ENCODE measurements at regions not wholly inside any gene's neighbourhood (a gene's known extent, or its start where the extent isn't known, plus 50 kb on each side); places are given as distances from the start of the nearest gene placed in this dataset.

- TF ChIP-seq, protein P1, sequence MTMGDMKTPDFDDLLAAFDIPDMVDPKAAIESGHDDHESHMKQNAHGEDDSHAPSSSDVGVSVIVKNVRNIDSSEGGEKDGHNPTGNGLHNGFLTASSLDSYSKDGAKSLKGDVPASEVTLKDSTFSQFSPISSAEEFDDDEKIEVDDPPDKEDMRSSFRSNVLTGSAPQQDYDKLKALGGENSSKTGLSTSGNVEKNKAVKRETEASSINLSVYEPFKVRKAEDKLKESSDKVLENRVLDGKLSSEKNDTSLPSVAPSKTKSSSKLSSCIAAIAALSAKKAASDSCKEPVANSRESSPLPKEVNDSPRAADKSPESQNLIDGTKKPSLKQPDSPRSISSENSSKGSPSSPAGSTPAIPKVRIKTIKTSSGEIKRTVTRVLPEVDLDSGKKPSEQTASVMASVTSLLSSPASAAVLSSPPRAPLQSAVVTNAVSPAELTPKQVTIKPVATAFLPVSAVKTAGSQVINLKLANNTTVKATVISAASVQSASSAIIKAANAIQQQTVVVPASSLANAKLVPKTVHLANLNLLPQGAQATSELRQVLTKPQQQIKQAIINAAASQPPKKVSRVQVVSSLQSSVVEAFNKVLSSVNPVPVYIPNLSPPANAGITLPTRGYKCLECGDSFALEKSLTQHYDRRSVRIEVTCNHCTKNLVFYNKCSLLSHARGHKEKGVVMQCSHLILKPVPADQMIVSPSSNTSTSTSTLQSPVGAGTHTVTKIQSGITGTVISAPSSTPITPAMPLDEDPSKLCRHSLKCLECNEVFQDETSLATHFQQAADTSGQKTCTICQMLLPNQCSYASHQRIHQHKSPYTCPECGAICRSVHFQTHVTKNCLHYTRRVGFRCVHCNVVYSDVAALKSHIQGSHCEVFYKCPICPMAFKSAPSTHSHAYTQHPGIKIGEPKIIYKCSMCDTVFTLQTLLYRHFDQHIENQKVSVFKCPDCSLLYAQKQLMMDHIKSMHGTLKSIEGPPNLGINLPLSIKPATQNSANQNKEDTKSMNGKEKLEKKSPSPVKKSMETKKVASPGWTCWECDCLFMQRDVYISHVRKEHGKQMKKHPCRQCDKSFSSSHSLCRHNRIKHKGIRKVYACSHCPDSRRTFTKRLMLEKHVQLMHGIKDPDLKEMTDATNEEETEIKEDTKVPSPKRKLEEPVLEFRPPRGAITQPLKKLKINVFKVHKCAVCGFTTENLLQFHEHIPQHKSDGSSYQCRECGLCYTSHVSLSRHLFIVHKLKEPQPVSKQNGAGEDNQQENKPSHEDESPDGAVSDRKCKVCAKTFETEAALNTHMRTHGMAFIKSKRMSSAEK (CRISPR knock-in tag; IDR thresholded peaks at IDR 0.05; ENCODE audit: borderline replicate concordance), result no peak
- TF ChIP-seq, protein P2, sequence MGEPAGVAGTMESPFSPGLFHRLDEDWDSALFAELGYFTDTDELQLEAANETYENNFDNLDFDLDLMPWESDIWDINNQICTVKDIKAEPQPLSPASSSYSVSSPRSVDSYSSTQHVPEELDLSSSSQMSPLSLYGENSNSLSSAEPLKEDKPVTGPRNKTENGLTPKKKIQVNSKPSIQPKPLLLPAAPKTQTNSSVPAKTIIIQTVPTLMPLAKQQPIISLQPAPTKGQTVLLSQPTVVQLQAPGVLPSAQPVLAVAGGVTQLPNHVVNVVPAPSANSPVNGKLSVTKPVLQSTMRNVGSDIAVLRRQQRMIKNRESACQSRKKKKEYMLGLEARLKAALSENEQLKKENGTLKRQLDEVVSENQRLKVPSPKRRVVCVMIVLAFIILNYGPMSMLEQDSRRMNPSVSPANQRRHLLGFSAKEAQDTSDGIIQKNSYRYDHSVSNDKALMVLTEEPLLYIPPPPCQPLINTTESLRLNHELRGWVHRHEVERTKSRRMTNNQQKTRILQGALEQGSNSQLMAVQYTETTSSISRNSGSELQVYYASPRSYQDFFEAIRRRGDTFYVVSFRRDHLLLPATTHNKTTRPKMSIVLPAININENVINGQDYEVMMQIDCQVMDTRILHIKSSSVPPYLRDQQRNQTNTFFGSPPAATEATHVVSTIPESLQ (CRISPR knock-in tag; IDR thresholded peaks at IDR 0.05), result no peak
- TF ChIP-seq ZNF317 (CRISPR knock-in tag; IDR thresholded peaks at IDR 0.05; ENCODE audit: borderline replicate concordance, low read depth) (no peak), NFE2L1 (CRISPR knock-in tag; IDR thresholded peaks at IDR 0.05) (no peak), ZNF416 (CRISPR knock-in tag; IDR thresholded peaks at IDR 0.05) (no peak), ZNF138 (CRISPR knock-in tag; conservative IDR thresholded peaks at IDR 0.05) (no peak), KAT7 (CRISPR knock-in tag; IDR thresholded peaks at IDR 0.05; ENCODE audit: borderline replicate concordance) (no peak), OVOL2 (CRISPR knock-in tag; IDR thresholded peaks at IDR 0.05; ENCODE audit: borderline replicate concordance) (no peak), ETV6 (CRISPR knock-in tag; IDR thresholded peaks at IDR 0.05) (no peak), ZNF219 (CRISPR knock-in tag; IDR thresholded peaks at IDR 0.05; ENCODE audit: borderline replicate concordance) (no peak), E2F4 (CRISPR knock-in tag; IDR thresholded peaks at IDR 0.05; ENCODE audit: borderline replicate concordance, low read depth) (no peak)
- TF ChIP-seq, protein P3, sequence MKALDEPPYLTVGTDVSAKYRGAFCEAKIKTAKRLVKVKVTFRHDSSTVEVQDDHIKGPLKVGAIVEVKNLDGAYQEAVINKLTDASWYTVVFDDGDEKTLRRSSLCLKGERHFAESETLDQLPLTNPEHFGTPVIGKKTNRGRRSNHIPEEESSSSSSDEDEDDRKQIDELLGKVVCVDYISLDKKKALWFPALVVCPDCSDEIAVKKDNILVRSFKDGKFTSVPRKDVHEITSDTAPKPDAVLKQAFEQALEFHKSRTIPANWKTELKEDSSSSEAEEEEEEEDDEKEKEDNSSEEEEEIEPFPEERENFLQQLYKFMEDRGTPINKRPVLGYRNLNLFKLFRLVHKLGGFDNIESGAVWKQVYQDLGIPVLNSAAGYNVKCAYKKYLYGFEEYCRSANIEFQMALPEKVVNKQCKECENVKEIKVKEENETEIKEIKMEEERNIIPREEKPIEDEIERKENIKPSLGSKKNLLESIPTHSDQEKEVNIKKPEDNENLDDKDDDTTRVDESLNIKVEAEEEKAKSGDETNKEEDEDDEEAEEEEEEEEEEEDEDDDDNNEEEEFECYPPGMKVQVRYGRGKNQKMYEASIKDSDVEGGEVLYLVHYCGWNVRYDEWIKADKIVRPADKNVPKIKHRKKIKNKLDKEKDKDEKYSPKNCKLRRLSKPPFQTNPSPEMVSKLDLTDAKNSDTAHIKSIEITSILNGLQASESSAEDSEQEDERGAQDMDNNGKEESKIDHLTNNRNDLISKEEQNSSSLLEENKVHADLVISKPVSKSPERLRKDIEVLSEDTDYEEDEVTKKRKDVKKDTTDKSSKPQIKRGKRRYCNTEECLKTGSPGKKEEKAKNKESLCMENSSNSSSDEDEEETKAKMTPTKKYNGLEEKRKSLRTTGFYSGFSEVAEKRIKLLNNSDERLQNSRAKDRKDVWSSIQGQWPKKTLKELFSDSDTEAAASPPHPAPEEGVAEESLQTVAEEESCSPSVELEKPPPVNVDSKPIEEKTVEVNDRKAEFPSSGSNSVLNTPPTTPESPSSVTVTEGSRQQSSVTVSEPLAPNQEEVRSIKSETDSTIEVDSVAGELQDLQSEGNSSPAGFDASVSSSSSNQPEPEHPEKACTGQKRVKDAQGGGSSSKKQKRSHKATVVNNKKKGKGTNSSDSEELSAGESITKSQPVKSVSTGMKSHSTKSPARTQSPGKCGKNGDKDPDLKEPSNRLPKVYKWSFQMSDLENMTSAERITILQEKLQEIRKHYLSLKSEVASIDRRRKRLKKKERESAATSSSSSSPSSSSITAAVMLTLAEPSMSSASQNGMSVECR (CRISPR knock-in tag; IDR thresholded peaks at IDR 0.05; ENCODE audit: borderline replicate concordance), result no peak
Observed at GRCh38 chr18:1593091-1593490, 688.4 kb downstream of the ADCYAP1 start (continued).

- no peaks in the 10 kb centered on the region for H3K4me1 Mint-ChIP-seq
- ChIA-PET CTCF (no interaction called here), POLR2A (no interaction called here)
- H3K27me3 Mint-ChIP-seq (ENCODE audit: low read depth), result no peaks in the 10 kb centered on the region
- H3K4me3 Mint-ChIP-seq, result no peak overlapping the region
- no peak for ATAC-seq
- no peak overlapping the region for H3K27ac Mint-ChIP-seq
- no peak for DNase-seq (ENCODE audit: low spot score)
- no peaks in the 10 kb centered on the region for H3K36me3 Mint-ChIP-seq
- no peaks in the 10 kb centered on the region for H3K9me3 Mint-ChIP-seq
- TF ChIP-seq ZNF219 (CRISPR knock-in tag; IDR thresholded peaks at IDR 0.05; ENCODE audit: borderline replicate concordance), result no peak
- no peak for TF ChIP-seq ZNF263 (CRISPR knock-in tag; IDR thresholded peaks at IDR 0.05; ENCODE audit: low read depth)
- TF ChIP-seq CTCF (IDR thresholded peaks at IDR 0.05), result no peak
- TF ChIP-seq NR1H2 (CRISPR knock-in tag; IDR thresholded peaks at IDR 0.05), result no peak
- TF ChIP-seq CREM (CRISPR knock-in tag; IDR thresholded peaks at IDR 0.05), result no peak
- TF ChIP-seq, protein P4, sequence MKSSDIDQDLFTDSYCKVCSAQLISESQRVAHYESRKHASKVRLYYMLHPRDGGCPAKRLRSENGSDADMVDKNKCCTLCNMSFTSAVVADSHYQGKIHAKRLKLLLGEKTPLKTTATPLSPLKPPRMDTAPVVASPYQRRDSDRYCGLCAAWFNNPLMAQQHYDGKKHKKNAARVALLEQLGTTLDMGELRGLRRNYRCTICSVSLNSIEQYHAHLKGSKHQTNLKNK (CRISPR knock-in tag; IDR thresholded peaks at IDR 0.05), result no peak
- no peak for TF ChIP-seq PRDM15 (CRISPR knock-in tag; IDR thresholded peaks at IDR 0.05)
Observed at GRCh38 chr18:1595195-1595594, 690.5 kb downstream of the ADCYAP1 start.

All from WTC11 (cell line).